WI38 (cell line): ENCODE measurements at regions not wholly inside any gene's neighbourhood (a gene's known extent, or its start where the extent isn't known, plus 50 kb on each side); places are given as distances from the start of the nearest gene placed in this dataset.

Experiments used
- H3K4me3 ChIP-seq: 2 replicates; pipeline ENCODE4 v1.5.1; 2011; ENCODE audit warnings: low read depth, mild to moderate bottlenecking, control low read depth, low read length
- TF ChIP-seq, protein P1 (sequence below): IDR thresholded peaks from 2 replicates; pipeline ENCODE4 v1.5.1; 2012; ENCODE audit warnings: low read depth, mild to moderate bottlenecking, control low read depth, low read length

DNA sequence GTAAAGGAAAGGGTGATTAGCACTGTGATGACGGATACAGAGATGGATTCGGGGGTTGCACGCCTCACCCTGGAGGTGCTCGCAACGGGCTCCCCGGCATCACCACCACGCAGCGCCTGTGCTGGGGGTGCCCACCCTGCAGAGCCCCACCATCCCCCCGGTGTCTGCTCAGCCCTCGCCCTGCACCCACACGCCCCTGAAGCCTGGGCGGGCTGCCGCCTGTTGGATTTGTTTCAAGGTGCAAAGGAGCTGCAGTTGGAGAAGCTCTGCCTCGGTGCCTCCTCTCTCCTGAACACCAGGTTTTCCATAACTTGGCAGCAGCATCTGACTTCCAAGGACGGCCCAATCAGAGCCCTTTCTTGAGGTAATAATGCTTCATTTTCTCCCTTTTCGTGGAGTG is 106.1 kb upstream of the TMEM132D start:
- TF ChIP-seq, protein P1, sequence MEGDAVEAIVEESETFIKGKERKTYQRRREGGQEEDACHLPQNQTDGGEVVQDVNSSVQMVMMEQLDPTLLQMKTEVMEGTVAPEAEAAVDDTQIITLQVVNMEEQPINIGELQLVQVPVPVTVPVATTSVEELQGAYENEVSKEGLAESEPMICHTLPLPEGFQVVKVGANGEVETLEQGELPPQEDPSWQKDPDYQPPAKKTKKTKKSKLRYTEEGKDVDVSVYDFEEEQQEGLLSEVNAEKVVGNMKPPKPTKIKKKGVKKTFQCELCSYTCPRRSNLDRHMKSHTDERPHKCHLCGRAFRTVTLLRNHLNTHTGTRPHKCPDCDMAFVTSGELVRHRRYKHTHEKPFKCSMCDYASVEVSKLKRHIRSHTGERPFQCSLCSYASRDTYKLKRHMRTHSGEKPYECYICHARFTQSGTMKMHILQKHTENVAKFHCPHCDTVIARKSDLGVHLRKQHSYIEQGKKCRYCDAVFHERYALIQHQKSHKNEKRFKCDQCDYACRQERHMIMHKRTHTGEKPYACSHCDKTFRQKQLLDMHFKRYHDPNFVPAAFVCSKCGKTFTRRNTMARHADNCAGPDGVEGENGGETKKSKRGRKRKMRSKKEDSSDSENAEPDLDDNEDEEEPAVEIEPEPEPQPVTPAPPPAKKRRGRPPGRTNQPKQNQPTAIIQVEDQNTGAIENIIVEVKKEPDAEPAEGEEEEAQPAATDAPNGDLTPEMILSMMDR, result no peak
- no peak overlapping the region for H3K4me3 ChIP-seq

DNA sequence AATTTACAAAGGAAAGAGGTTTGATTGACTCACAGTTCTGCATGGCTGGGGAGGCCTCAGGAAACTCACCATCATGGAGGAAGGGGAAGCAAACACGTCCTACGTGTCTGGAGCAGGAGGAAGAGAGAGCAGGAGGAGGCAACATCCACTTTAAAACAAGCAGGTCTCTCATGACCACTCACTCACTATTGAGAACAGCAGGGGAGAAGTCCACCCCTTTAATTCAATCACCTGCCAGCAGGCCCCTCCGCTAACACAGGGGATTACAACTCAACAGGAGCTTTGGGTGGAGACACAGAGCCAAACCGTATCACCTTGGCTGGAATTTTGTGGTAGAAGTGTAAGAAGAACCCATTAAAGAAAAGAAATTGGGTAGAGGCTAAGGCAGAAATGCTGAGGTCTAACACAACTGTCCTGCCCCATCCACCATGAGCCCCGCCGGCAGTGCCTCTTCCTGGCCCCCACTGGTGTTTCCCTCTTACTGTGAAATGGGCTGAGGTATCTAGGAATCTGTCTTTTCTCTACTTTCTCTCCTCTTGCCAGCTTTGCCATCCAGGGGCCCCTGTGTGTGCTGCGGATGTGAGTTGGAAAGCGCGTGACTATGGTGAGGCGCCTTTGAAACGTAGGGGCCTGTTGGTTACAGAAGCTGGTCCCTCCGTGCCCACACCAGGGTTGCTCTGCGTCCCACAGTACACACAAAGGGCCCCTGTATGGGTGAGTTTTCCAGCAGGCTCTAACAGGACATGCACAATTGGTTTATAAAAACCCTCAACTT is 108.0 kb upstream of the TMEM132D start:
- TF ChIP-seq, protein P1, result no peak
- H3K4me3 ChIP-seq, result no peak overlapping the region

DNA sequence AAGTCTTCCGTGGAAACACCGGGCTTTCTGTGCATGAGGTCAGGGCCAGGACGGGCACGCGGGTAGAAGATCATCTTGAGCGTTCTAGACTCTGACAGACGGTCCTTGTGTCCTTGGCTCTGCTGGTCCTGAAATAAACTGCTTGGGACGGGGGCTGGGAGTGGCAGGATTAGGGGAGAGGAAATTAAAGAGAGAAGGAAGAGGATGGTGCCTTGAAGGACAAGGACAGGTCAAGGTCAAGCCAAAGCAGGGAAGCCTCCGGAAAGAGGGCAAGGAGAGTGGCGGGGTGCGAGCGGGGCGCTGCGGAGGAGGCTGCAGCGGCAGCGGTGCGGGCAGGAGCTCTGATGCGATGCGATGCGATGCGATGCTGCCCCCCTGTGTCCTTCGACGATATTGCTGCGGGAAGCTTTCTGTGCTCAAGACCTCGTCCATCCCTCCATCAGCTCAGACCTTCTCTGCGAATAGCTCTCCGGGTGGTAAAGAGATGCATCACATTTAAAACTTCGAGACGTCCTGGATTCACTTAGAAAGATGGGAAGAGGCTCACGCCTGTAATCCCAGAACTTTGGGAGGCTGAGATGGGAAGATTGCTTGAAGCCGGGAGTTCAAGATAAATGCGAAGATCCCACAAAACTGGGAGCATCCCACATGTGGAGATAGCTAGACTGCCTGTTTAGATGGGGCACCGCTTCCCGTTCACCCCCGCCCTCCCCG is 110.1 kb upstream of the TMEM132D start:
- H3K4me3 ChIP-seq, result no peak overlapping the region
- TF ChIP-seq, protein P1, result peak; percentile 33; the same call in 1 of the 2 replicates

DNA sequence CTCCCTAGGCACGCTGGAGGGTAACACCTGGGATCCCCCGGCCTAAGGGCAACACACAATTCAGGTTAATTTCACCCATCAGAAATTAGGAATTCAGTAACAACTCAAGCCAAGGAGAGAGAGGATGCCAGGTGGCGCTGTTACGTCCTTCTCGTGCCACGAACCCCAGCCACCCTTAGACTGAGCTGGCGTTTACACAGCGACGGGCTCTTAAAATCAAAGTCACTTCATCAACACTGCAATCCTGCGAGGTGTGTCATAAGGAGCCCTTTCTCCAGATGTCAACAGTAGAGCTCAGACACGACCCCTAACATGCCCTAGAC is 110.6 kb upstream of the TMEM132D start:
- H3K4me3 ChIP-seq, result no peak overlapping the region
- TF ChIP-seq, protein P1, result no peak

DNA sequence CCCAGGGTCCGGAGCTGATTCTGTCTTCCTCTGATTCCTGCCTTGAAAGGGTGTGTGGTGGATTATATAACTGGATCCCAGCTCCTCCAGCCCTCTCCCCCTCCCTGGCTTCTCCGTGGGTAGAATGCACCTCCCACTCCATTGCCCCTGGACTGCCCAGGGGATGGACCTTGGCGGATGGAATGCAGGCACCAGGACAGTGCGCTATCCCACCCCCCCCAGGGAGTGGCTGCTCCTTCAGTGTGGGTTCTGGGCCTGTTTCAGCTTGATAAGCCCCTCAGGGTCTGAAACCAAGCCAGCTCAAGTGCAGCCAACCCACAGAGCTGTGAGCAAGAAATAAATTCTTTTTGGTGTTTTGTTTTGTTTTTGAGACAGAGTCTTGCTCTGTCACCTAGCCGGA is 112.4 kb upstream of the TMEM132D start:
- H3K4me3 ChIP-seq, result no peak overlapping the region
- TF ChIP-seq, protein P1, result no peak

DNA sequence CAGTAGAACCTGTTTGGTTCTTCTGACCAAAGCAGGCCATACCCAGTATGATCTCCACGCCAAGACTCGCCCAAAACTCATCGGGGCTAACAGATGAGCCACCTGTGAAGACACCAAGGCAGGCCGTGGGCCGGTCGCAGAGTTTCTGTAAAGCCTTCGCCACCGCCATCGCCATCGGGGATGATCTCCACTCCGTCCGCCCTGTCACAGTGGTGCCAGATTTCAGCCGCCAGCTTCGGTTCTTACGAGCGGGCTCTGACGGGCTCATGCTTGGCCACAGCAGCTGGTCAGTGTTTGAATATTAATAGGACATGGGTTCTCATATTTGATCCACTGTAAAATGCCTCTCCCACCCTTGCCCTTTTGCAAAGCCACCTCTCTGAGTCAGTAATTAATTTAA is 113.2 kb upstream of the TMEM132D start:
- TF ChIP-seq, protein P1, result no peak
- no peak overlapping the region for H3K4me3 ChIP-seq
